Testis (tissue), 2 donors: ENCODE measurements at regions not wholly inside any gene's neighbourhood (a gene's known extent, or its start where the extent isn't known, plus 50 kb on each side); places are given as distances from the start of the nearest gene placed in this dataset.

Experiments used
- CTCF ChIP-seq, 3 experiments: fragments of 450-650 bp in 2 of 3; fragments of 200-600 bp in 1 of 3; sonication (generic) in 1 of 3; IDR thresholded peaks; one replicate each; pipeline ENCODE4 v1.5.1; 2016 to 2019; ENCODE audit warnings: antibody characterized with exemption in 3 of 3, mild to moderate bottlenecking in 2 of 3, moderate library complexity in 1 of 3
- POLR2A ChIP-seq: fragments of 450-650 bp; IDR thresholded peaks from one replicate; pipeline ENCODE4 v1.6.1; 2017; ENCODE audit warnings: antibody characterized with exemption, mild to moderate bottlenecking, moderate library complexity

DNA sequence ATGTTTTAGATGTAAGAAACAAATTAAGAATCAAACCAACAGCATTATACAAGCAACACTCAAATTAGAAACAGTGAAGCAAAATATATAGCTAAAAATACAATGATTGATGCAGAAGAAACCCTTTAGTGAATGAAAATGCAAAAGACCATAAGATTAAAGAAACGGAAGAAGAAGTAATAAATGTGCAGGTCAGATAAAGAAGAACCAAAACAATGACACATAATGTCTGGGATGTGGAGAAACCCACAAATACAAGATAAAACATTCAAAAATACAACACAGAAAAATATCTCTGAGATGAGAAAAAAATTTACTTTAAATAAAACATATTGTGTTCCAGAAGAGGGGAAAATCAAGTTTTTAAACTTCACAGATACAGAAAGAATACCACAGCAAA lies 73.4 kb upstream of the AVPR1A start:
- TF ChIP-seq CTCF (IDR thresholded peaks at IDR 0.05) (no peak), POLR2A (no peak)
